NCI-H69 (cell line): ENCODE measurements at regions not wholly inside any gene's neighbourhood (a gene's known extent, or its start where the extent isn't known, plus 50 kb on each side); places are given as distances from the start of the nearest gene placed in this dataset.

Experiments
- DNase-seq: peaks from one replicate; lab custom pipeline; 2025; lab: John Stamatoyannopoulos, UW

- DNase-seq, result peak; percentile 22
These were observed 78.4 kb upstream of the MED9 start for GRCh38 chr17:17398188-17398942.

GRCh38 chr17:17398943-17399926 lies 77.6 kb upstream of the MED9 start:
- no peak for DNase-seq

GRCh38 chr17:17400070-17400469 lies 76.7 kb upstream of the MED9 start:
- no peak for DNase-seq

- DNase-seq, result no peak
These were observed 76.1 kb upstream of the MED9 start for GRCh38 chr17:17400566-17401184.

GRCh38 chr17:17401271-17401781 lies 75.5 kb upstream of the MED9 start:
- DNase-seq, result peak; percentile 50

GRCh38 chr17:17402558-17402957 lies 74.2 kb upstream of the MED9 start:
- peak; percentile 20 for DNase-seq

GRCh38 chr17:17403065-17403464 lies 73.7 kb upstream of the MED9 start:
- DNase-seq, result no peak

- peak; percentile 93 for DNase-seq
These were observed 72.8 kb upstream of the MED9 start for GRCh38 chr17:17403899-17404576.

GRCh38 chr17:17405673-17406072 lies 71.1 kb upstream of the MED9 start:
- DNase-seq, result no peak

- DNase-seq, result no peak
These were observed 70.6 kb upstream of the MED9 start for GRCh38 chr17:17406225-17406624.

- DNase-seq, result no peak
These were observed 68.5 kb upstream of the MED9 start for GRCh38 chr17:17408236-17408794.

- no peak for DNase-seq
These were observed 66.4 kb upstream of the MED9 start for GRCh38 chr17:17410357-17410756.

GRCh38 chr17:17411692-17412091 lies 65.1 kb upstream of the MED9 start:
- DNase-seq, result no peak

- no peak for DNase-seq
These were observed 64.5 kb upstream of the MED9 start for GRCh38 chr17:17412326-17412725.

GRCh38 chr17:17413215-17413792 lies 63.5 kb upstream of the MED9 start:
- no peak for DNase-seq

- no peak for DNase-seq
These were observed 63.0 kb upstream of the MED9 start for GRCh38 chr17:17413821-17414220.

GRCh38 chr17:17414341-17414805 lies 62.4 kb upstream of the MED9 start:
- no peak for DNase-seq

- DNase-seq, result no peak
These were observed 61.8 kb upstream of the MED9 start for GRCh38 chr17:17415006-17415405.

GRCh38 chr17:17416007-17416399 lies 60.8 kb upstream of the MED9 start:
- DNase-seq, result no peak

GRCh38 chr17:17416400-17417360 lies 60.1 kb upstream of the MED9 start:
- DNase-seq, result peak; percentile 86
